ENCODE measurements at regions not wholly inside any gene's neighbourhood (a gene's known extent, or its start where the extent isn't known, plus 50 kb on each side); places are given as distances from the start of the nearest gene placed in this dataset.
"Not testable (repeated sequence)": the region's sequence is repeated elsewhere in the genome, so short reads cannot be mapped to it uniquely, and the experiment has no call there.

- DNase-seq (ENCODE audit: low read depth in 2 of 2): no peak
These were observed 461.4 kb upstream of the POT1 start for GRCh38 chr7:125390981-125391380.

GRCh38 chr7:125386211-125386610, 456.6 kb upstream of the POT1 start:
- DNase-seq (ENCODE audit: low read depth in 2 of 2): no peak

- DNase-seq (ENCODE audit: low read depth in 2 of 2): no peak
These were observed 453.7 kb upstream of the POT1 start for GRCh38 chr7:125383324-125383723.

GRCh38 chr7:125382401-125382800, 452.8 kb upstream of the POT1 start:
- no peak for DNase-seq (ENCODE audit: low read depth in 2 of 2)

- DNase-seq (ENCODE audit: low read depth in 2 of 2): no peak
These were observed 446.3 kb upstream of the POT1 start for GRCh38 chr7:125375942-125376341.

DNA sequence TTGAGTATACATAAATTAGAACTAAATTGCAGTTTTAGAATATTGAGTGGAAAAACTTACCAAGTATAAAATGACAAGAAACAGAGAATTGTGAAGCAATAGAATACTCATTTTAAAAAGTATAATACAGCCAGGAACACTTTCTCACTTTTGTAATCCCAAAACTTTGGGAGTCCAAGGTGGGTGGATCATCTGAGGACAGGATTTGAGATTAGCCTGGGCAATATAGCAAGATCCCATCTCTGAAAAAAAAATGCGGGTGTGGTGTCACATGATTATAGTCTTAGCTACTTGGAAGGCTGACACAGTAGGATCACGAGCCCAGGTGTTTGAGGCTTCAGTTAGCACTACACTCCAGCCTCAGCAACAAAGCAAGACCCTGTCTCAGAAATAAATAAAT, 440.9 kb upstream of the POT1 start:
- DNase-seq (ENCODE audit: low read depth in 2 of 2): no peak

DNA sequence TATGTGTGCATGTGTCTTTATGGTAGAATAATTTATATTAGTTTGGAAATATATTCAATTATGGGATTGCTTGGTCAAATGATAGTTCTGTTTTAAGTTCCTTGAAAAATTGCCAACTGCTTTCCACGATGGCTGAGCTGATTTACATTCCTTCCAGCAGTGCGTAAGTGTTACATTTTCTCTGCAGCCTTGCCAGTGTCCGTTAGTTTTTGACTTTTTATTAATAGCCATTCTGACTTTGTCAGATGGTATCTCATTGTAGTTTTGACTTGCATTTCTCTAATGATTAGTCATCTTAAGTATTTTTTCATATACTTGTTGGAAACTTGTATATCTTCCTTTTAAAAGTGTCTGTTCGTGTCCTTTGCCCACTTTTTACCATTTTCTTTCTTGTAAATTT, 434.2 kb upstream of the POT1 start:
- no peak for DNase-seq (ENCODE audit: low read depth in 2 of 2)

DNA sequence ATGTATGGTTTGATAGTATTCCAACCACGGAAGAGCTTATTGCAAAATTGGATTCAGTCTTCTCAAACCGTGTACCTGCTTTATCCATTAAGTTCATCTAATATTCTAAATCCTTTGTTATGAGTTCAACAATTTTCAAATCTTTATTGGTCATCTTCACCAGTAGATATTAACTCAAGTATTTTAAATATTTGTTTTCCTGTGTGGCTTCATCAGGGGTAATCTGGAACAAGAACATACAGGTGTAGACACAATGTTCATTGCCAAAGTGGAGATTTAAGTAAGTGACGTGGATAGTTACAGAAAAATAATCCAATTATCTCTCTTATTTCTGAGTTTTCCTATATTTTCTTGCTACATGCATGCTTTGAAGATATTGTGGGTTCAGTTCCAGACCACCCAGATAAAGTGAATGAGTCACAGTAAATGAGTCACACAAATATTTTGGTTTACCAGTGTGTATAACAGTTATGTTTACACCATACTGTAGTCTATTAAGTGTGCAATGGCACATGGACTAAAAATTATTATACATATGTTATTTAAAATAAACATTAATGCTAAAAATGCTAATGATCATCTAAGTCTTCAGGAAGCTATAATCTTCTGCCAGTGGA, 429.0 kb upstream of the POT1 start:
- DNase-seq (ENCODE audit: low read depth in 2 of 2): no peak

DNA sequence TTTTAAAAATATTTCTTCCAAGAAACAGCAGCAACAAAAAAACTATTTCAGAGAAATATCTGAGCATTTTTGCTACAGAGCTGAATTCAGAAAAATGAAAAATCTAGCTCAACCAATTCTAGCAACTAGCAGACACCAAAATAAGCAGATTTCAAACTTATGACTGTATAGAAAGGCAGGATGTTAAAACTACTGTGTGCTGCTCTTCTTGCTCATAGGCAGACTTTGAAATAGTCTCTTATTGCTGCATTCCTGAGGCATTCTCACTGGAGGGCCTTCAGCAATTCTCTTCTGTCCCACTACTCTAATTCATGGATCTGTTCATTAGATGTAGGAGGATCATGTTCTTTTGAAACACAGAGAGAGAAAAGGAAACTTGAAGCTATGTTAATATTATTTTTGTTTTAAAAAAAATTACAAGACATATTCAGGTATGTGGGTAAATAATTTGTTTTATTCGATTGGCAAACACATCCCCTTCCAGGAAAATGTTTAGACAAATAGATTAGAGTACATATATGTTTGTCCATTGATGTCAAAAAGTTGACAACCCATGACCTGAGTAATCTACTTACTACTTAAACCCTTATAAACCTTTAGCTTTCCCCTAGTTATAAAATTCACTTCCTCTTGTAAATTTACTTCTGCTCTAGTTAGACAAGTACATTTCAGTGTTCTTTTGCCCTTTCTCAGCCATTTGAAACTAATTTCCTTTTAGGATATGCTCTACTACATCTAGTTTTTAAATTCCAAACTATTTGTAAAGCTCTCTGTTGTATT, 428.2 kb upstream of the POT1 start:
- DNase-seq (ENCODE audit: low read depth in 2 of 2): no peak

- no peak for DNase-seq (ENCODE audit: low read depth in 2 of 2)
These were observed 426.3 kb upstream of the POT1 start for GRCh38 chr7:125355899-125356298.

DNA sequence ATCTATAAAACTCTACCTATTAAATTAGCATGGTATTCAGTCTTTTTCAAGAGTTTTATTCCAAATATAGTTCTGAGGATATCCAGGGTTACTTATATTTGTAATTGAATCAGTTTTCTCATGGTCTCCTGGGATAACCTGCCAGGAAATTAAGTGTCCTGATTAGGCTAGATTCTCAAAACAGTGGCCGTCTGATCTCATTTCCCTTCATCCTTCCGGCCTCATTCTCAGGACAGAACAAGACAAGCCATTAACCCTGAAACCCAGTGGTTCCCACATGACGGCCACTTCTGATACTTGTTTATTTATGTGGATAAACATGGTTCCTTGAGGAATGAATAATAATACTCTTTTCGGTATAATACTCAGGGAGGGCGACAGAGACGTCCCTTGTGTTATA, 417.6 kb upstream of the POT1 start:
- no peak for DNase-seq (ENCODE audit: low read depth in 2 of 2)

GRCh38 chr7:125338110-125338509, 408.5 kb upstream of the POT1 start:
- DNase-seq (ENCODE audit: low read depth in 2 of 2): no peak

DNA sequence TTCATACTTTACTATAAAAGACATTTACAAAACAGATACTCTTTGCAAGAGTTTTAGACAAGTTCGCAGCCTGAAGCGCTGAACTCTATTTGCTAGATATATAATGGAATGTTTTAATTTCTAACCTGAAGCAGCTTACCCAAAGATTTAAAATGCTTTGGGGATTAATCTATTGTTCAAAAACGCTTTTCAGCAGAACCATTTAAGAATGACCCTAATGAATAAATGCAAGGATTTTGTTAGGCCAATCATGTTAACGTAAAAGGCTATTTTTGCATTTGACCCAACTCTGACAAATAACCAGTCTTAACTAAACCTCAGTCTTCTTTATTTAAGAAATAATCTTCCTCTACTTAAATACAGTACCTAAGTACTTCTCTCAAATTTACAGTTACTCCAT, 406.7 kb upstream of the POT1 start:
- no peak for DNase-seq (ENCODE audit: low read depth in 2 of 2)

DNA sequence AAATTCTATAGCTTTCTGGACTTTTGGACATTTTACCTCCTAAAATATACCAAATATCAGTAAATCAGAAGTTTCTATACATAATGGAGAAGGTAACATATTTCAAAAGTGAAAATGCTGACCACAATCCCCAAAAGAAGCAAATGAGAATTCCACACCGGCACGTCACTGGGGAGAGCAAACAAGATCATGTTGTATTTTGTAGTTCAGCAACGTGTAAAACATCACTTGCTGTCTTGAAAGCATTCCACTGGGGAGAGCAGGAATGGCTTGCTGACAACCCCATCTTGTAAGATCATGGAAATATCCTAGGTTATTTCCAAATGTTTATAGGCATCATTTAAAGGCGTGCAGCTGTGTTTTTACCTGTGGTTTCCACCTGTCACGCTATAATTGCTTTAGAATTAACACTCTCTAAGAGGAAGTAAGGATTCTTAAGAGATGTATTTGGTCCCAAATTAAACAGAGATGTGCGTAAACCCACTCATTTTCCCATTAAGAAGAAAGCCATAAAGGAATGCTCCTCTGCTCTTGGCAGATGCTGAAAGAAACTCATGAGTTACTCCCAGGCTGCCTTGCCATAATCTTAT, 397.1 kb upstream of the POT1 start:
- DNase-seq (ENCODE audit: low read depth in 2 of 2): no peak

DNA sequence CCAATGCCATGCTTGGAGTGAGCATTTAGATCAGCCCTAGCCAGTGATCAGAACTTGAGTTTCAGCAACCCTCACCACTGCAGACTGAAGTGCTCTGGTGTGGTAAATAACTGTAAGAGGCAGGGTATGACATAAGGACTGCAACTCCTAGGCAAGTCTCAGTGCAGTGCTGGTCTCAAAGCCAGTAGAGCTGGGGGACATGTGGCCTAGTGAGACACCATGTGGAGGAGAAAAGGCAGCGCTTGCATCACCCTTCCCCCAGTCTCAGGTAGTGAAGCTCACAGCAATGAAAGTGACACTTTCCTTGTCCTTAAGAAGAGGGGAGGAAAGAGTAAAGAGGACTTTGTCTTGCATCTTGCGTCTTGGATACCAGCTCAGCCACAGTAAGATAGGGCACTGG, 386.8 kb upstream of the POT1 start:
- DNase-seq (ENCODE audit: low read depth in 2 of 2): no peak

GRCh38 chr7:125299003-125299765, 369.6 kb upstream of the POT1 start:
- no peak for DNase-seq (ENCODE audit: low read depth in 2 of 2)

- no peak for DNase-seq (ENCODE audit: low read depth in 2 of 2)
These were observed 350.3 kb upstream of the POT1 start for GRCh38 chr7:125279961-125280360.

- no peak for DNase-seq (ENCODE audit: low read depth in 2 of 2)
These were observed 348.7 kb upstream of the POT1 start for GRCh38 chr7:125278318-125278717.

- not testable (repeated sequence) for DNase-seq (ENCODE audit: low read depth in 2 of 2)
These were observed 345.1 kb upstream of the POT1 start for GRCh38 chr7:125274742-125275141.

DNA sequence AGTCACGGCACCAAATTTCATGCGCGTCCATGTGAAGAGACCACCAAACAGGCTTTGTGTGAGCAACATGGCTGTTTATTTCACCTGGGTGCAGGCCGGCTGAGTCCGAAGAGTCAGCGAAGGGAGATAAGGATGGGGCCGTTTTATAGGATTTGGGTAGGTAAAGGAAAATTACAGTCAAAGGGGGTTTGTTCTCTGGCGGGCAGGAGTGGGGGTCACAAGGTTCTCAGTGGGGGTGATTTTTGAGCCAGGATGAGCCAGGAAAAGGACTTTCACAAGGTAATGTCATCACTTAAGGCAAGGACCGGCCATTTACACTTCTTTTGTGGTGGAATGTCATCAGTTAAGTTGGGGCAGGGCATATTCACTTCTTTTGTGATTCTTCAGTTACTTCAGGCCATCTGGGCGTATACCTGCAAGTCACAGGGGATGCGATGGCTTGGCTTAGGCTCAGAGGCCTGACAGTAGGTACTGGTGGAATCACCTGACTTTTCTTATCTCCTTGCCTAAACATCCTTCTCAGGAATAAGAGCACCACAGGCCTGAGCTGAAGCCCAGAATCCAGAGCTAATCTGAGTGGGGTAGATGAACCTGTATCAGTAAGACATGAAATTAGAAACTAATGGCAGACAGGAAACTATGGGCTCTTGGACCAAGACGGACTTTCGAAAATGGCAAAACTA, 334.7 kb upstream of the POT1 start:
- DNase-seq (ENCODE audit: low read depth in 2 of 2): not testable (repeated sequence)

DNA sequence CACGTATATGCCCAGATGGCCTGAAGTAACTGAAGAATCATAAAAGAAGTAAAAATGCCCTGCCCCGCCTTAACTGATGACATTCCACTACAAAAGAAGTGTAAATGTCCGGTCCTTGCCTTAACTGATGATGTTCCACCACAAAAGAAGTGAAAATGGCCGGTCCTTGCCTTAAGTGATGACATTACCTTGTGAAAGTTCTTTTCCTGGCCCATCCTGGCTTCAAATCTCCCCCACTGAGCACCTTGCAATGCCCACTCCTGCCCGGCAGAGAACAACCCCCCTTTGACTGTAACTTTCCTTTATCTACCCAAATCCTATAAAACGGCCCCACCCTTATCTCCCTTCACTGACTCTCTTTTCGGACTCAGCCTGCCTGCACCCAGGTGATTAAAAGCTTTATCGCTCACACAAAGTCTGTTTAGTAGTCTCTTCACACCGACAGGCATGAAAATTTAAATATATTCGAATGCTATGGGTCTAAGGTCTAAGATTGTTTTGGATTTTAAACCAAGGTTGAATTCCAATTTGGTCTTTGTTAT, 329.3 kb upstream of the POT1 start:
- DNase-seq (ENCODE audit: low read depth in 2 of 2): not testable (repeated sequence)

GRCh38 chr7:125257617-125258016, 328.0 kb upstream of the POT1 start:
- DNase-seq (ENCODE audit: low read depth in 2 of 2): no peak

All from fibroblast of skin of left quadriceps (primary cell).